HEK293 (cell line): ENCODE measurements at regions not wholly inside any gene's neighbourhood (a gene's known extent, or its start where the extent isn't known, plus 50 kb on each side); places are given as distances from the start of the nearest gene placed in this dataset.

ENCODE experiments used
- CTCF ChIA-PET: fragments of 350-600 bp; formaldehyde crosslinking; extraction: SDS; loops from one replicate; lab custom pipeline; 2021; ENCODE audit warnings: antibody characterized with exemption; lab: Yijun Ruan, JAX
- POLR2A ChIA-PET: fragments of 300-600 bp; formaldehyde crosslinking; extraction: SDS; loops from one replicate; lab custom pipeline; 2020; ENCODE audit warnings: antibody characterized with exemption, inconsistent platforms; lab: Yijun Ruan, JAX
- H3K27ac ChIP-seq: fragments of 200-500 bp; sonication (Bioruptor generic); 2 replicates; pipeline ENCODE4 v1.5.1; 2014; ENCODE audit warnings: low read depth, low read length, control low read depth, inconsistent platforms; ENCODE audit errors: extremely low read depth
- H3K36me3 ChIP-seq, 2 experiments: fragments of 200-500 bp in 1 of 2; sonication (Bioruptor generic) in 1 of 2; 1 replicate in 1 of 2; 2 replicates in 1 of 2; pipeline ENCODE4 v1.5.1; 2014 to 2017; ENCODE audit warnings: inconsistent platforms in 2 of 2, low read length in 2 of 2; ENCODE audit not compliant: control insufficient read depth in 2 of 2, insufficient read depth in 1 of 2
- H3K4me1 ChIP-seq: fragments of 200-500 bp; sonication (Bioruptor generic); 2 replicates; pipeline ENCODE4 v1.5.1; 2014; ENCODE audit warnings: mild to moderate bottlenecking, low read length, inconsistent platforms; ENCODE audit not compliant: control insufficient read depth, insufficient read depth
- H3K4me3 ChIP-seq: 2 replicates; pipeline ENCODE4 v1.5.1; 2011; ENCODE audit warnings: low read depth, mild to moderate bottlenecking, control low read depth, low read length, moderate library complexity
- H3K9me3 ChIP-seq: fragments of 200-500 bp; sonication (Bioruptor generic); 2 replicates; pipeline ENCODE4 v1.5.1; 2014; ENCODE audit warnings: low read depth, low read length, inconsistent platforms; ENCODE audit not compliant: control insufficient read depth, insufficient read depth
- MZF1 ChIP-seq: fragments of 450-650 bp; formaldehyde crosslinking; IDR thresholded peaks from 2 replicates; pipeline ENCODE4 v1.5.1; 2017; ENCODE audit warnings: missing biosample characterization, missing genetic modification characterization, borderline replicate concordance
- YY1 ChIP-seq: fragments of 450-650 bp; formaldehyde crosslinking; IDR thresholded peaks from 2 replicates; pipeline ENCODE4 v1.5.1; 2018; ENCODE audit warnings: missing biosample characterization, missing genetic modification characterization
- ZFP37 ChIP-seq: fragments of 450-650 bp; formaldehyde crosslinking; IDR thresholded peaks from 2 replicates; pipeline ENCODE4 v1.5.1; 2016; ENCODE audit warnings: missing biosample characterization, missing genetic modification characterization
- ZFP69B ChIP-seq: fragments of 450-650 bp; formaldehyde crosslinking; IDR thresholded peaks from 2 replicates; pipeline ENCODE4 v1.5.1; 2016; ENCODE audit warnings: missing biosample characterization, missing genetic modification characterization
- ZNF138 ChIP-seq: fragments of 450-650 bp; formaldehyde crosslinking; IDR thresholded peaks from 2 replicates; pipeline ENCODE4 v1.5.1; 2016; ENCODE audit warnings: missing biosample characterization, missing genetic modification characterization, borderline replicate concordance
- ZNF155 ChIP-seq: fragments of 450-650 bp; formaldehyde crosslinking; IDR thresholded peaks from 2 replicates; pipeline ENCODE4 v1.5.1; 2016; ENCODE audit warnings: missing biosample characterization, missing genetic modification characterization
- ZNF19 ChIP-seq: fragments of 450-650 bp; formaldehyde crosslinking; IDR thresholded peaks from 2 replicates; pipeline ENCODE4; 2016; ENCODE audit warnings: missing biosample characterization, missing genetic modification characterization, low read depth
- ZNF2 ChIP-seq: fragments of 450-650 bp; formaldehyde crosslinking; IDR thresholded peaks from 2 replicates; pipeline ENCODE4 v1.5.1; 2016; ENCODE audit warnings: missing biosample characterization, missing genetic modification characterization
- ZNF202 ChIP-seq: fragments of 450-650 bp; formaldehyde crosslinking; IDR thresholded peaks from 2 replicates; pipeline ENCODE4 v1.5.1; 2016; ENCODE audit warnings: missing biosample characterization, missing genetic modification characterization, borderline replicate concordance
- ZNF214 ChIP-seq: fragments of 450-650 bp; formaldehyde crosslinking; IDR thresholded peaks from 2 replicates; pipeline ENCODE4 v1.5.1; 2017; ENCODE audit warnings: missing biosample characterization, mild to moderate bottlenecking, missing genetic modification characterization, borderline replicate concordance
- ZNF23 ChIP-seq: fragments of 450-650 bp; formaldehyde crosslinking; IDR thresholded peaks from 2 replicates; pipeline ENCODE4 v1.5.1; 2016; ENCODE audit warnings: missing biosample characterization, missing genetic modification characterization, borderline replicate concordance
- ZNF302 ChIP-seq: fragments of 450-650 bp; formaldehyde crosslinking; IDR thresholded peaks from 2 replicates; pipeline ENCODE4 v1.5.1; 2016; ENCODE audit warnings: missing biosample characterization, missing genetic modification characterization, low read depth
- ZNF324 ChIP-seq: fragments of 450-650 bp; formaldehyde crosslinking; IDR thresholded peaks from 2 replicates; pipeline ENCODE4 v1.5.1; 2016; ENCODE audit warnings: missing biosample characterization, missing genetic modification characterization
- ZNF37A ChIP-seq: fragments of 450-650 bp; IDR thresholded peaks from 2 replicates; pipeline ENCODE4 v1.5.1; 2018; ENCODE audit warnings: missing biosample characterization, missing genetic modification characterization
- ZNF391 ChIP-seq: fragments of 450-650 bp; formaldehyde crosslinking; IDR thresholded peaks from 2 replicates; pipeline ENCODE4 v1.5.1; 2016; ENCODE audit warnings: low read depth, missing biosample characterization, missing genetic modification characterization, borderline replicate concordance
- ZNF510 ChIP-seq: fragments of 450-650 bp; formaldehyde crosslinking; IDR thresholded peaks from 2 replicates; pipeline ENCODE4 v1.5.1; 2018; ENCODE audit warnings: mild to moderate bottlenecking, missing genetic modification characterization, missing biosample characterization; ENCODE audit not compliant: insufficient replicate concordance
- ZNF560 ChIP-seq: fragments of 450-650 bp; formaldehyde crosslinking; IDR thresholded peaks from 2 replicates; pipeline ENCODE4 v1.5.1; 2017; ENCODE audit warnings: missing biosample characterization, missing genetic modification characterization, borderline replicate concordance
- ZNF571 ChIP-seq: fragments of 450-650 bp; formaldehyde crosslinking; IDR thresholded peaks from 2 replicates; pipeline ENCODE4 v1.5.0; 2017; ENCODE audit warnings: missing biosample characterization, missing genetic modification characterization
- ZNF621 ChIP-seq: fragments of 450-650 bp; formaldehyde crosslinking; IDR thresholded peaks from 2 replicates; pipeline ENCODE4 v1.5.1; 2017; ENCODE audit warnings: missing biosample characterization, missing genetic modification characterization
- ZNF623 ChIP-seq: fragments of 450-650 bp; formaldehyde crosslinking; IDR thresholded peaks from 2 replicates; pipeline ENCODE4 v1.5.1; 2016; ENCODE audit warnings: missing biosample characterization, missing genetic modification characterization
- ZNF670 ChIP-seq: fragments of 450-650 bp; formaldehyde crosslinking; IDR thresholded peaks from 2 replicates; pipeline ENCODE4 v1.5.1; 2016; ENCODE audit warnings: missing biosample characterization, missing genetic modification characterization, low read depth
- ZNF701 ChIP-seq: fragments of 450-650 bp; formaldehyde crosslinking; IDR thresholded peaks from 2 replicates; pipeline ENCODE4 v1.5.1; 2016; ENCODE audit warnings: missing biosample characterization, missing genetic modification characterization
- ZNF704 ChIP-seq: fragments of 450-650 bp; formaldehyde crosslinking; IDR thresholded peaks from 2 replicates; pipeline ENCODE4 v1.5.1; 2016; ENCODE audit warnings: missing biosample characterization, missing genetic modification characterization
- ZNF843 ChIP-seq: fragments of 450-650 bp; formaldehyde crosslinking; IDR thresholded peaks from 2 replicates; pipeline ENCODE4 v1.5.1; 2016; ENCODE audit warnings: missing biosample characterization, missing genetic modification characterization
- ZSCAN5A ChIP-seq: fragments of 450-650 bp; formaldehyde crosslinking; IDR thresholded peaks from 2 replicates; pipeline ENCODE4 v1.5.1; 2016; ENCODE audit warnings: missing biosample characterization, missing genetic modification characterization
- TF ChIP-seq, protein P1 (sequence below): fragments of 450-650 bp; formaldehyde crosslinking; IDR thresholded peaks from 2 replicates; pipeline ENCODE4 v1.5.1; 2017; ENCODE audit warnings: missing biosample characterization, missing genetic modification characterization
- TF ChIP-seq, protein P2 (sequence below): fragments of 450-650 bp; formaldehyde crosslinking; IDR thresholded peaks from 2 replicates; pipeline ENCODE4 v1.5.1; 2016; ENCODE audit warnings: missing biosample characterization, missing genetic modification characterization
- TF ChIP-seq, protein P3 (sequence below): fragments of 450-650 bp; formaldehyde crosslinking; IDR thresholded peaks from 2 replicates; pipeline ENCODE4 v1.5.1; 2016; ENCODE audit warnings: missing biosample characterization, missing genetic modification characterization

GRCh38 chr4:123481717-123482116 lies 85.1 kb downstream of the SPRY1 start:
- TF ChIP-seq ZFP69B (tag by site-specific recombination) (no peak), ZNF510 (no peak), ZNF623 (no peak), ZNF2 (tag by site-specific recombination) (no peak), ZNF571 (tag by site-specific recombination) (no peak), ZNF19 (tag by site-specific recombination) (no peak), ZNF138 (tag by site-specific recombination) (no peak), ZNF202 (no peak), ZNF701 (tag by site-specific recombination) (no peak), ZNF843 (tag by site-specific recombination) (no peak), ZNF670 (tag by site-specific recombination) (no peak)
- TF ChIP-seq, protein P1, sequence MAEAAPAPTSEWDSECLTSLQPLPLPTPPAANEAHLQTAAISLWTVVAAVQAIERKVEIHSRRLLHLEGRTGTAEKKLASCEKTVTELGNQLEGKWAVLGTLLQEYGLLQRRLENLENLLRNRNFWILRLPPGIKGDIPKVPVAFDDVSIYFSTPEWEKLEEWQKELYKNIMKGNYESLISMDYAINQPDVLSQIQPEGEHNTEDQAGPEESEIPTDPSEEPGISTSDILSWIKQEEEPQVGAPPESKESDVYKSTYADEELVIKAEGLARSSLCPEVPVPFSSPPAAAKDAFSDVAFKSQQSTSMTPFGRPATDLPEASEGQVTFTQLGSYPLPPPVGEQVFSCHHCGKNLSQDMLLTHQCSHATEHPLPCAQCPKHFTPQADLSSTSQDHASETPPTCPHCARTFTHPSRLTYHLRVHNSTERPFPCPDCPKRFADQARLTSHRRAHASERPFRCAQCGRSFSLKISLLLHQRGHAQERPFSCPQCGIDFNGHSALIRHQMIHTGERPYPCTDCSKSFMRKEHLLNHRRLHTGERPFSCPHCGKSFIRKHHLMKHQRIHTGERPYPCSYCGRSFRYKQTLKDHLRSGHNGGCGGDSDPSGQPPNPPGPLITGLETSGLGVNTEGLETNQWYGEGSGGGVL (tag by site-specific recombination): no peak
- Histone ChIP-seq H3K4me1 (peaks cover 11% of the 10 kb centered on the region; the same call in 1 of the 2 replicates), H3K4me3 (no peak overlapping the region), H3K9me3 (no peaks in the 10 kb centered on the region), H3K36me3 (no peaks in the 10 kb centered on the region), H3K27ac (no peak overlapping the region)
- ChIA-PET CTCF (no interaction called here), POLR2A (no interaction called here)

DNA sequence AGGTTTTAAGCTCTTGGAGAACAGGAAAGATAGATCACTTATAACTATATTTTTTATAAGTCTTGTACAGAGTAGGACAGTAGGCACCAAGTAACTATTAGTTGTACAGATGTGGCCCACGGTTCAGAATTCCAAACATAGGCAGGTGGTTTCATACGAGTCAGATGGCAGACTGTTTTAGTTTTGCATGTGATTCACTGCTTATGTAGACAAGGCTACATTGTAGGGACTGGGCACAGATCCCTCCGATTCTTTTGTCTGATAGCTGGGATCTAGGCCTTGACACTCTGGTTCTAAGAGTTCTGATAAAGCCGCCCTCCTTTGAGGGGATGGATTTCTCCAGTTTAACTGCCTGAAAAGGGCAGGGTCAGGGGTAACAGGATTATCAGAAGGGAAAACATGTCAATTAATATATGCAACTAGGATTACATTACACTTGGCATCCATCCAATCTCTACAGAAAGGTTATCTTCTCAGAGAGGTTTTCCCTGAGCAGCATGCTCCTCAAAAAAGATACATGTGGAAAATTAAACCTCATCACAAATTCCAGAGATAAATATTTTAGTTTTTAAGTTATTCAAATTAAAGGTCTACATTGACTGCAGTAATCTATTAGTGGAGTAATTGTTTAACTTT lies 87.8 kb downstream of the SPRY1 start:
- Histone ChIP-seq H3K9me3 (no peaks in the 10 kb centered on the region), H3K36me3 (no peaks in the 10 kb centered on the region), H3K4me1 (peaks cover 9% of the 10 kb centered on the region; the same call in 1 of the 2 replicates), H3K27ac (no peak overlapping the region), H3K4me3 (no peak overlapping the region)
- CTCF ChIA-PET: no interaction called here
- TF ChIP-seq ZNF155 (no peak), ZNF560 (no peak), ZNF23 (no peak), ZNF302 (tag by site-specific recombination) (no peak), ZNF214 (tag by site-specific recombination) (no peak), ZNF37A (no peak), ZSCAN5A (tag by site-specific recombination) (no peak), ZNF391 (no peak), ZFP37 (tag by site-specific recombination) (no peak), MZF1 (no peak), ZNF623 (no peak), ZNF621 (tag by site-specific recombination) (no peak), ZNF670 (tag by site-specific recombination) (no peak), ZNF324 (tag by site-specific recombination) (no peak), ZNF704 (tag by site-specific recombination) (no peak), YY1 (tag by site-specific recombination) (no peak), ZNF510 (no peak)
- TF ChIP-seq, protein P2, sequence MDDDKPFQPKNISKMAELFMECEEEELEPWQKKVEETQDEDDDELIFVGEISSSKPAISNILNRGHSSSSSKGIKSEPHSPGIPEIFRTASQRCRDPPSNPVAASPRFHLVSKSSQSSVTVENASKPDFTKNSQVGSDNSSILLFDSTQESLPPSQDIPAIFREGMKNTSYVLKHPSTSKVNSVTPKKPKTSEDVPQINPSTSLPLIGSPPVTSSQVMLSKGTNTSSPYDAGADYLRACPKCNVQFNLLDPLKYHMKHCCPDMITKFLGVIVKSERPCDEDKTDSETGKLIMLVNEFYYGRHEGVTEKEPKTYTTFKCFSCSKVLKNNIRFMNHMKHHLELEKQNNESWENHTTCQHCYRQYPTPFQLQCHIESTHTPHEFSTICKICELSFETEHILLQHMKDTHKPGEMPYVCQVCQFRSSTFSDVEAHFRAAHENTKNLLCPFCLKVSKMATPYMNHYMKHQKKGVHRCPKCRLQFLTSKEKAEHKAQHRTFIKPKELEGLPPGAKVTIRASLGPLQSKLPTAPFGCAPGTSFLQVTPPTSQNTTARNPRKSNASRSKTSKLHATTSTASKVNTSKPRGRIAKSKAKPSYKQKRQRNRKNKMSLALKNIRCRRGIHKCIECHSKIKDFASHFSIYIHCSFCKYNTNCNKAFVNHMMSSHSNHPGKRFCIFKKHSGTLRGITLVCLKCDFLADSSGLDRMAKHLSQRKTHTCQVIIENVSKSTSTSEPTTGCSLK: no peak
- TF ChIP-seq, protein P3, sequence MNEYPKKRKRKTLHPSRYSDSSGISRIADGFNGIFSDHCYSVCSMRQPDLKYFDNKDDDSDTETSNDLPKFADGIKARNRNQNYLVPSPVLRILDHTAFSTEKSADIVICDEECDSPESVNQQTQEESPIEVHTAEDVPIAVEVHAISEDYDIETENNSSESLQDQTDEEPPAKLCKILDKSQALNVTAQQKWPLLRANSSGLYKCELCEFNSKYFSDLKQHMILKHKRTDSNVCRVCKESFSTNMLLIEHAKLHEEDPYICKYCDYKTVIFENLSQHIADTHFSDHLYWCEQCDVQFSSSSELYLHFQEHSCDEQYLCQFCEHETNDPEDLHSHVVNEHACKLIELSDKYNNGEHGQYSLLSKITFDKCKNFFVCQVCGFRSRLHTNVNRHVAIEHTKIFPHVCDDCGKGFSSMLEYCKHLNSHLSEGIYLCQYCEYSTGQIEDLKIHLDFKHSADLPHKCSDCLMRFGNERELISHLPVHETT (tag by site-specific recombination): no peak
- POLR2A ChIA-PET: no interaction called here
